ENCODE measurements at regions not wholly inside any gene's neighbourhood (a gene's known extent, or its start where the extent isn't known, plus 50 kb on each side); places are given as distances from the start of the nearest gene placed in this dataset.

DNA sequence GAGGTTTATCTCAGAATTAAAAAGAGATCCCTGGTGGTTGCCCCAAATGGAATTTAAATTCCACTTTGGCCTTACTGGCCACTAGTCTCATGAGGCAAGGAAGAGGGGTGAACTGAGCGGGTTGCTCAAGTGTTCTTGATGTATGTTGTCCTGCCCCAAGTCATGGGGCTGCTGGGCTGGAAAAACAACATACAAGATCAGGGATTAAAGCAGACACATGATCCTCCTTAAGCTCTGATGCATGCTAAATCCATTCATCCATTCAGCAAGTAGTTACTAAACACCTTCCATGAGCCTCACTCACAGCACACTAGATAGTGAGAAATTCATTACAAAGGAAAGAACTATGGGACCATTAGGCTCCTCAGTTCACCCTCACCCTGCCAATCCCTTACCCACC is 196.3 kb downstream of the MREG start:
- Histone ChIP-seq H3K9me3 (ENCODE audit: control insufficient read depth in 2 of 2, low read length in 2 of 2) (no peaks in the 10 kb centered on the region), H3K27ac (ENCODE audit: low read length) (no peak overlapping the region), H3K4me3 (ENCODE audit: low read length in 2 of 2) (no peak overlapping the region), H3K36me3 (ENCODE audit: control insufficient read depth in 2 of 2, insufficient read depth in 2 of 2, low read length in 2 of 2) (no peaks in the 10 kb centered on the region), H3K27me3 (ENCODE audit: control insufficient read depth in 1 of 2, insufficient read depth in 2 of 2, low read length in 2 of 2) (no peaks in the 10 kb centered on the region), H3K9ac (ENCODE audit: low read length in 2 of 2) (no peak overlapping the region), H3K4me1 (ENCODE audit: control insufficient read depth, insufficient read depth, low read length) (no peaks in the 10 kb centered on the region)

DNA sequence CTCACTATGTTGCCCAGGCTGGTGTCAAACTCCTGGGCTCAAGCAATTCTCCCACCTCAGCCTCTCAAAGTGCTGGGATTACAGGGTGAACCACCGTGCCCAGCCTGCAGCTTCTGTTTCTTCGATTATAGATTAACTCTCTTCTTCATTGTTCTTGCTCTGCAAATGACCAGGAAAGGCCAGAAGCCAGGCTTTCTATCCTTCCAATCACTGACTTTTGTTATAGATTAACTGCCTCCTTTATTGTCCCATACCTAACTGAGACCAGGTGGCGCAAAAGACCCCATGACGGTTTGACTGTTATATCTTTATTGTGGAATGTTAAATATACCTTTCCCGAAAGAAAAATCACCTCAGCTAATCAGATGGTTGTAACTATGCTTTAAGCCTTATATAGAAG is 196.9 kb downstream of the MREG start:
- no peak overlapping the region for H3K9ac ChIP-seq (ENCODE audit: low read length in 2 of 2)
- H3K27ac ChIP-seq (ENCODE audit: low read length): no peak overlapping the region
- no peaks in the 10 kb centered on the region for H3K36me3 ChIP-seq (ENCODE audit: control insufficient read depth in 2 of 2, insufficient read depth in 2 of 2, low read length in 2 of 2)
- no peaks in the 10 kb centered on the region for H3K27me3 ChIP-seq (ENCODE audit: control insufficient read depth in 1 of 2, insufficient read depth in 2 of 2, low read length in 2 of 2)
- no peaks in the 10 kb centered on the region for H3K4me1 ChIP-seq (ENCODE audit: control insufficient read depth, insufficient read depth, low read length)
- H3K9me3 ChIP-seq (ENCODE audit: control insufficient read depth in 2 of 2, low read length in 2 of 2): no peaks in the 10 kb centered on the region
- no peak overlapping the region for H3K4me3 ChIP-seq (ENCODE audit: low read length in 2 of 2)

DNA sequence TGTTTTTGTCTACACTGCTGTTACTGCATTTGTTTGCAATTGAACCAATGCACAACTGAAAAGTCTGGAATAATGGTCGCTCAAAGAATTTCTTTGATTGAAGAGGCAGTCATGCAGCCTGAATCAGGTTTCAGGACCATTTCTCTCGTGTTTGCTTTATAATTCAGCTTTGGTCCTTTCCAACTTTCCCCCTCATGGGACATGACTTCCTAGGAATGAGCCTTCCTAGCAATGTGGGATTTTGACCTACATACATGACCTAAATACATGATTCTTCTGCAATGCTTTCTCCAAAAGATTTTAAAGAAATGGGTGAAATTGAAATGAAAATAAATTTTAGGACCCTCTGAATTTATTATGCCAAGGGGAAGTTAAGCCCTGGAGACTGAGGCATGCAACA is 197.4 kb downstream of the MREG start:
- Histone ChIP-seq H3K27ac (ENCODE audit: low read length) (no peak overlapping the region), H3K4me3 (ENCODE audit: low read length in 2 of 2) (no peak overlapping the region), H3K9me3 (ENCODE audit: control insufficient read depth in 2 of 2, low read length in 2 of 2) (no peaks in the 10 kb centered on the region), H3K9ac (ENCODE audit: low read length in 2 of 2) (no peak overlapping the region), H3K27me3 (ENCODE audit: control insufficient read depth in 1 of 2, insufficient read depth in 2 of 2, low read length in 2 of 2) (no peaks in the 10 kb centered on the region), H3K36me3 (ENCODE audit: control insufficient read depth in 2 of 2, insufficient read depth in 2 of 2, low read length in 2 of 2) (no peaks in the 10 kb centered on the region), H3K4me1 (ENCODE audit: control insufficient read depth, insufficient read depth, low read length) (no peaks in the 10 kb centered on the region)

DNA sequence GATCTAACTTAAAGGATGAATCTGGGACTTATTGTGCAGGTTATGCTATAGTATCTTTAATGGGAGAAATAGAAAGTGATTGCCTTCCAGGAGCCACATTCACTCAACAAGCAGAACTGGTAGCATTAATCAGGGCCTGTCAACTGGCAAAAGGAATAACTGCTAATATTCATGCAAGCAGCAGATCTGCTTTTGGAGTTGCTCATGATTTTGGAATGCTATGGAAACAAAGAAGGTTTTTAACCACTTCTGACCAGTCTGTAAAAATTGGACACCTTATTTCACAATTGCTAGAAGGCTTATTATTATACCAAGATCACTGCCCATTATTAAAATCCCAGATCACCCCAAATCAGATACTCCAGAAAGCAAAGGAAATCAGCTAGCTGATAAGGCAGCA is 200.4 kb downstream of the MREG start:
- no peaks in the 10 kb centered on the region for H3K27me3 ChIP-seq (ENCODE audit: control insufficient read depth in 1 of 2, insufficient read depth in 2 of 2, low read length in 2 of 2)
- no peaks in the 10 kb centered on the region for H3K9me3 ChIP-seq (ENCODE audit: control insufficient read depth in 2 of 2, low read length in 2 of 2)
- H3K36me3 ChIP-seq (ENCODE audit: control insufficient read depth in 2 of 2, insufficient read depth in 2 of 2, low read length in 2 of 2): no peaks in the 10 kb centered on the region
- no peak overlapping the region for H3K4me3 ChIP-seq (ENCODE audit: low read length in 2 of 2)
- H3K9ac ChIP-seq (ENCODE audit: low read length in 2 of 2): no peak overlapping the region
- H3K27ac ChIP-seq (ENCODE audit: low read length): no peak overlapping the region
- no peaks in the 10 kb centered on the region for H3K4me1 ChIP-seq (ENCODE audit: control insufficient read depth, insufficient read depth, low read length)

DNA sequence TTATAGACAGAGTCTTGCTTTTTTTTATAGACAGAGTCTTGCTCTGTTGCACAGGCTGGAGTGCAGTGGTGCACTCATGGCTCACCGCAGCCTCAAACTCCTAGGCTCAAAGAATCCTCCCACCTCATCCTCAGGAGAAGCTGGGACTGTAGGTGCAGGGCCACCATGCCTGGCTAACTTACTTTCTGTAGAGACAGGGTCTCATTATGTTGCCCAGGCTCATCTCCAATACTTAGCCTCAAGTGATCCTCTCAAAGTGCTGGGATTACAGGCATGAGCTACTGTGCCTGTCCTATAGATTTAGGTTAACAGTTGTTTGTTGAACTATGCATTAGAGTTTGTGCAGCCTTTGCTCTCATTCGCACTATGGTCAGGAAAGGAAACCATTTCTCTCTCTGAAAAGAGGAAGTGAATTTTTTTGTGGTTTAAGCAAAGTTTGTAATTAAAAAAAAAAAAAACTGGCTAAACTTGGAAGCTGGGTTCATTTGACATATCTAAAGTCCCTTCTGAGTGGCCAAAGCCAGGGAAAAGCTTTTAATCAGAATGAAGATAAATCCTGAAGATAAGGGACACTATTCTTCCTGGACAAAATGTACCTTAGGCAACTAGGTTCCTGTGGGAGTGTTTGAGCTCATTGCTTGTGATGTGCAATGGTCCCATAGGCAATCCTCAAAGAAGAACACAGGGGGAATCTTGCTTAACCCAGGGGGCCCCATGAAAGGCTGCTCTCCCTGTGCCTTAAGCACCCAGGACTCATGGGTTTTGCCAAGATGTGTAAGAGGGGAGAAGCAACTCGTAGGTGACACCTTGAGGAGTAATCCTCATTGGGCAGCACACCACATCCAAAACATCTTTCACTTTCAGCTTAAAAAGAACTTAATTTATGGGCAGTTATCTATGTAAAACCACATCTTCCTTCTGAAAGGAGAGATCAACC is 201.7 kb downstream of the MREG start:
- H3K9me3 ChIP-seq (ENCODE audit: control insufficient read depth in 2 of 2, low read length in 2 of 2): no peaks in the 10 kb centered on the region
- no peaks in the 10 kb centered on the region for H3K4me1 ChIP-seq (ENCODE audit: control insufficient read depth, insufficient read depth, low read length)
- H3K36me3 ChIP-seq (ENCODE audit: control insufficient read depth in 2 of 2, insufficient read depth in 2 of 2, low read length in 2 of 2): no peaks in the 10 kb centered on the region
- H3K4me3 ChIP-seq (ENCODE audit: low read length in 2 of 2): no peak overlapping the region
- H3K27me3 ChIP-seq (ENCODE audit: control insufficient read depth in 1 of 2, insufficient read depth in 2 of 2, low read length in 2 of 2): no peaks in the 10 kb centered on the region
- H3K27ac ChIP-seq (ENCODE audit: low read length): no peak overlapping the region
- H3K9ac ChIP-seq (ENCODE audit: low read length in 2 of 2): no peak overlapping the region

DNA sequence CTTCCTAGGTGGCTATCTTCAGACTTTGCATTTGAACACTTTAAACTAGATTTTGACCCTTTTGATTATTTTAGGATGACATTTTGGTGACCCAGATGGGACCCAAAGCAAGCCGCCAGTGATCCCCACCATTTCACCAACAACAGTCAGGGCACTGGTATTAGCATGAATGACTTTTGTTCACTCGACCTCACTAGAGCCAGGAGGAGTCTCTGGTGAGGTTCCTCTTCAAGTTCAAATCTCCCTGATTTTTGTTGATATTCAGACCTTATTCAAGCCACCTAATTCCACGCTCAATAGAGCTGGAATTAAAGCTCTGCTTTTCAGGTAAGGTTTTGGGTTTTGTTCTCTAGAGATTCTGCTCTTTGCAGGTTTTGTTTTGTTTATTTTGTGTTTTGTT is 202.3 kb downstream of the MREG start:
- no peak overlapping the region for H3K9ac ChIP-seq (ENCODE audit: low read length in 2 of 2)
- no peaks in the 10 kb centered on the region for H3K27me3 ChIP-seq (ENCODE audit: control insufficient read depth in 1 of 2, insufficient read depth in 2 of 2, low read length in 2 of 2)
- H3K36me3 ChIP-seq (ENCODE audit: control insufficient read depth in 2 of 2, insufficient read depth in 2 of 2, low read length in 2 of 2): no peaks in the 10 kb centered on the region
- no peak overlapping the region for H3K27ac ChIP-seq (ENCODE audit: low read length)
- H3K9me3 ChIP-seq (ENCODE audit: control insufficient read depth in 2 of 2, low read length in 2 of 2): no peaks in the 10 kb centered on the region
- H3K4me1 ChIP-seq (ENCODE audit: control insufficient read depth, insufficient read depth, low read length): no peaks in the 10 kb centered on the region
- no peak overlapping the region for H3K4me3 ChIP-seq (ENCODE audit: low read length in 2 of 2)

DNA sequence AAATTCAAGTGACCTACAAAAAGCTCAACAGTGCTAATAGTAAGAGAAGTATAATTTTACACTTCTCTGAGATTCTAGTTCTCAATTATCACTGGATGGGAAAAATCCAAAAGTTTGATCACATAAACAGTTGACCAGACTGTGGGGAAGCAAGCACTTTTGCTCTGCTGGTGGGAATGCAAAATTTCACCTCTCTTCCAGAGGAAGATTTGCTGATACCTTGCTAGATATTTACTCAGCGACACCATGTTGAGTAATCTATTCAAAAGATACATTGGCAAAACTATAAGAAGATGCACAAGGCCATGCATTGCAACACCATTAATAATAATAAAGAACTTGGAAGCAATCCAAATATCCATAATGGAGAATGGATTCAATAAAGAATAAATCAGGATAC is 204.4 kb downstream of the MREG start:
- Histone ChIP-seq H3K4me3 (ENCODE audit: low read length in 2 of 2) (no peak overlapping the region), H3K4me1 (ENCODE audit: control insufficient read depth, insufficient read depth, low read length) (no peaks in the 10 kb centered on the region), H3K36me3 (ENCODE audit: control insufficient read depth in 2 of 2, insufficient read depth in 2 of 2, low read length in 2 of 2) (no peaks in the 10 kb centered on the region), H3K27me3 (ENCODE audit: control insufficient read depth in 1 of 2, insufficient read depth in 2 of 2, low read length in 2 of 2) (no peaks in the 10 kb centered on the region), H3K9me3 (ENCODE audit: control insufficient read depth in 2 of 2, low read length in 2 of 2) (no peaks in the 10 kb centered on the region), H3K9ac (ENCODE audit: low read length in 2 of 2) (no peak overlapping the region), H3K27ac (ENCODE audit: low read length) (no peak overlapping the region)

DNA sequence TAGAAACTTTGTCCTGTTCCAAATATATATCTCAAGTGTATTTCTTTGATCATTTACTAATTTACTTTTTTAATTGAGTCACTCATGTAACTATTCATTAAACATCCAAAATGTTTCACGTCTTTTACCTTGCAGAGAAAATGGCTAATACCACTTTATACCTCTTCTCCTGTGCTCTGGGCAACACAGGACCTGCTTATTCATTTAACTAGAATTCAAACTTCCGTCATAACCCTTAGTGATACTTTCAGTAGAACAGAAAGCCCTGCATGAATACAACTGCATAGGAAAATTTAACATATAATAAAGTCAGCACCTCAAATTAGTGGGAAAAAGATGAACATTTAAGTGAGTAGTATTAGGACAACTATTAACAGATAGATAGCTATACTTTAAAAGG is 205.2 kb downstream of the MREG start:
- Histone ChIP-seq H3K27me3 (ENCODE audit: control insufficient read depth in 1 of 2, insufficient read depth in 2 of 2, low read length in 2 of 2) (no peaks in the 10 kb centered on the region), H3K4me1 (ENCODE audit: control insufficient read depth, insufficient read depth, low read length) (no peaks in the 10 kb centered on the region), H3K36me3 (ENCODE audit: control insufficient read depth in 2 of 2, insufficient read depth in 2 of 2, low read length in 2 of 2) (no peaks in the 10 kb centered on the region), H3K9ac (ENCODE audit: low read length in 2 of 2) (no peak overlapping the region), H3K27ac (ENCODE audit: low read length) (no peak overlapping the region), H3K9me3 (ENCODE audit: control insufficient read depth in 2 of 2, low read length in 2 of 2) (no peaks in the 10 kb centered on the region), H3K4me3 (ENCODE audit: low read length in 2 of 2) (no peak overlapping the region)

DNA sequence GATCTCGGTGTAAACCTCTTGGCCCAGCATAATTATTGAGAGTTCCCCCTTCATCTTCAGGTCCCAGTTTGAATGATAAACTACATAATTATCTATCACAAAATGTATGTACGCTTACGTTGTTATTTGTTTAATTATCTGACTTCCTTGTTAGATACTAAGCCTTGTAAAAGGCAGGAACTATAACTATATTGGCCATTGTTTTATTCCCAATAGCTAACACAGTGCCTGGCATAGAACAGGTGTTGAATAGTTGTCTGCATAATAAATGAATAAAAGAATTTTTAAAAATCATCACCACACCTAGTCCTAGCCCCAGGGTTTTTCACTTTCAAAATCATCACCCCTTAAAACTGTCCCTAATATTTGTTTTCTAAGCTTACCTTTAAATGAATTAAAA is 207.9 kb downstream of the MREG start:
- no peak overlapping the region for H3K27ac ChIP-seq (ENCODE audit: low read length)
- H3K4me3 ChIP-seq (ENCODE audit: low read length in 2 of 2): no peak overlapping the region
- H3K4me1 ChIP-seq (ENCODE audit: control insufficient read depth, insufficient read depth, low read length): no peaks in the 10 kb centered on the region
- no peaks in the 10 kb centered on the region for H3K9me3 ChIP-seq (ENCODE audit: control insufficient read depth in 2 of 2, low read length in 2 of 2)
- no peak overlapping the region for H3K9ac ChIP-seq (ENCODE audit: low read length in 2 of 2)
- H3K27me3 ChIP-seq (ENCODE audit: control insufficient read depth in 1 of 2, insufficient read depth in 2 of 2, low read length in 2 of 2): no peaks in the 10 kb centered on the region
- no peaks in the 10 kb centered on the region for H3K36me3 ChIP-seq (ENCODE audit: control insufficient read depth in 2 of 2, insufficient read depth in 2 of 2, low read length in 2 of 2)

DNA sequence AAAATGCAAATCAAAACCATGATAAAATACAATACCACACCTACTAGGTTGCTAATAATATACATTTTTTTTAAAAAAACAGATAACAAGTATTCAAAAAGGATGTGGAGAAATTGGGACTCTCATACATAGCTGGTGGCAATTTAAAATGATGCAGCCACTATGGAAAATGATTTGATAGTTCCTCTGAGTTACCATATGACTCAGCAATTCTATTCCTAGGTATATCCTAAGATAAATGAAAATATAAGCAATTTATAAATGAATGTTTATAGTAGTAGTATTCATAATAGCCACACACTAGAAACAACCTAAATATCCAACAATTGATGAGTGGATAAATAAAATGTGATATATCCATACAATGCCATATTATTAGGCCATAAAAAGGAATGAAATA is 210.2 kb downstream of the MREG start:
- Histone ChIP-seq H3K36me3 (ENCODE audit: control insufficient read depth in 2 of 2, insufficient read depth in 2 of 2, low read length in 2 of 2) (no peaks in the 10 kb centered on the region), H3K27me3 (ENCODE audit: control insufficient read depth in 1 of 2, insufficient read depth in 2 of 2, low read length in 2 of 2) (no peaks in the 10 kb centered on the region), H3K4me1 (ENCODE audit: control insufficient read depth, insufficient read depth, low read length) (no peaks in the 10 kb centered on the region), H3K9me3 (ENCODE audit: control insufficient read depth in 2 of 2, low read length in 2 of 2) (no peaks in the 10 kb centered on the region), H3K9ac (ENCODE audit: low read length in 2 of 2) (no peak overlapping the region), H3K4me3 (ENCODE audit: low read length in 2 of 2) (no peak overlapping the region), H3K27ac (ENCODE audit: low read length) (no peak overlapping the region)

DNA sequence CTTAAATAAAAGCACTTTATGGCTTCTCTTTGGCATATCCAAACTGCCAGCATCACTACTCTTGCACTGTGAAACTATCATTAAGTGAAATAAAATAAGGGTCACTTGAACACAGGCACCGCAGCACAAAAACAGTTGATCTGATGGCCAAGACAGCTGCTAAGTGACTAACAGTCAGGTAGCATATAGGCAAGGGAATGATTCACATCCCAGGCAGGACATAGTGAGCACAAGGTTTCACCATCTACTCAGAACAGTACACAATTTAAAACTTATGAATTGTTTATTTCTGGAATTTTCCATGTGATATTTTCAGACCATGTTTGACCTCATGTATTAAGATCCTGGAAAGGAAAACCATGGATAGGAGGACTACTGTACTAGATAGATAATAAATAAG is 214.2 kb downstream of the MREG start:
- Histone ChIP-seq H3K4me1 (ENCODE audit: control insufficient read depth, insufficient read depth, low read length) (peaks cover 15% of the 10 kb centered on the region), H3K9ac (ENCODE audit: low read length in 2 of 2) (no peak overlapping the region), H3K36me3 (ENCODE audit: control insufficient read depth in 2 of 2, insufficient read depth in 2 of 2, low read length in 2 of 2) (no peaks in the 10 kb centered on the region), H3K27me3 (ENCODE audit: control insufficient read depth in 1 of 2, insufficient read depth in 2 of 2, low read length in 2 of 2) (no peaks in the 10 kb centered on the region), H3K4me3 (ENCODE audit: low read length in 2 of 2) (no peak overlapping the region), H3K9me3 (ENCODE audit: control insufficient read depth in 2 of 2, low read length in 2 of 2) (no peaks in the 10 kb centered on the region), H3K27ac (ENCODE audit: low read length) (no peak overlapping the region)
